ENCODE measurements at regions not wholly inside any gene's neighbourhood (a gene's known extent, or its start where the extent isn't known, plus 50 kb on each side); places are given as distances from the start of the nearest gene placed in this dataset.

DNA sequence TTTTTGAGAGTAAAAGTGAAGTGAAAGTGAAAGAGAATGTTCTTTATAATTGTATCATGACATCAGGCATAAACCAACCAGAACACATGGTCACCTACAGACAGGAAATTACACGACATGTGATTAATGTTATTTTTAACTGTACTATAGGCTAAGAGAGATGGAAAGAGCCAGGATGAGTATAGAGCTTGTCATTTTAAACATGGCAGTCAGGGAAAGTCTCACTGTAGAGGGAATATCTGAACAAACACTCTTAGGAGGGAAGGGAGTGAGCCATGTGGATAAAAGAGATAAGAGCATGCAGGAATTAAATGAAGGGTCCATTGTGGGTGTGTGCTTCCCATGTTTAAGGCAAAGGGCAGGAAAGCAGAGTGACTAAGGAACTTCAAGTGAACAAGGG lies 599.1 kb upstream of the FAT3 start:
- H3K9me3 Mint-ChIP-seq, result peaks cover 15% of the 10 kb centered on the region
- no peaks in the 10 kb centered on the region for H3K4me1 Mint-ChIP-seq (ENCODE audit: low read depth)
- H3K27ac Mint-ChIP-seq, result no peak overlapping the region
- no peak overlapping the region for H3K4me3 Mint-ChIP-seq
- H3K27me3 Mint-ChIP-seq (ENCODE audit: low read depth), result no peaks in the 10 kb centered on the region
- H3K36me3 Mint-ChIP-seq (ENCODE audit: low read depth), result no peaks in the 10 kb centered on the region

DNA sequence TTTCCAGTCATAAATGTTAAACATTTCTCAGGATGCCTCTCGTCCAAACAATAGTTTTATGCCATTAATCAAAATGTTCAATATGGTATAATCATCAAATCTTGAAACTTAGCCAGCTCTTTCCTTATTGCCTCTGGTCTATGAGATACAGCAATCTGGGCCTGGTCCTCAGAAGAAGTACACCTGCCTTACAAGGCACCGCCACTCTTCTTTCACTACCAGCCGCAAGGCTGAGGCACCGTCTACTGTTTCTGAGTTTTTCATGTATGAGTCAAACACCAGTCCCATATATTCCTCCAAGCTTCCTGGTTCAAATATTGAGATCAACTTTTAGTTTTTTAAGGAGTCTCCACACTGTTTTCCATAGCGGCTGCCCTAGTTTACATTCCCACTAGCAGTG lies 600.6 kb upstream of the FAT3 start:
- Mint-ChIP-seq H3K9me3 (peaks cover 19% of the 10 kb centered on the region), H3K27me3 (ENCODE audit: low read depth) (no peaks in the 10 kb centered on the region), H3K36me3 (ENCODE audit: low read depth) (no peaks in the 10 kb centered on the region), H3K4me3 (no peak overlapping the region), H3K4me1 (ENCODE audit: low read depth) (no peaks in the 10 kb centered on the region), H3K27ac (no peak overlapping the region)

DNA sequence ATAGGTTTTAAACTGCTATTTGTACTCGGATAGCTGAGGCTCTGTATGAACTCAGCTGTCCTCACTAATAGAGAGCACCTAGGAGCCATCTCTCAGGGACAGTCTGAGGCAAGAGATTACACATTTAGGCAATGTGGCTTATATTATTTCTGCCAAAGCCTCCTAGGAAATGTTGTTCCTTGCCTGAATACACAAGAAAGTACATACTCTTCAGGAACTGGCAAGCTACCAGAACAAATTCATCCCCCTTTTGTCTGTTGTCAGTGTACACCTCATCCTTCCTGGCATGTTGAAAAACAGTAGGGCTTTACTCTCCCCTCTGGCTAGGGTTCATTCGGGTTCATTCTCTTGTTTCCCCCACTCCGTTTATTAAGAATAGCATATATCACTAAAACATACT lies 615.9 kb upstream of the FAT3 start:
- Mint-ChIP-seq H3K36me3 (ENCODE audit: low read depth) (no peaks in the 10 kb centered on the region), H3K27ac (no peak overlapping the region), H3K27me3 (ENCODE audit: low read depth) (no peaks in the 10 kb centered on the region), H3K9me3 (peaks cover 8% of the 10 kb centered on the region), H3K4me1 (ENCODE audit: low read depth) (no peaks in the 10 kb centered on the region), H3K4me3 (no peak overlapping the region)

GRCh38 chr11:91596111-91596510 lies 628.5 kb upstream of the FAT3 start:
- no peaks in the 10 kb centered on the region for H3K4me1 Mint-ChIP-seq (ENCODE audit: low read depth)
- H3K9me3 Mint-ChIP-seq, result peaks cover 35% of the 10 kb centered on the region

DNA sequence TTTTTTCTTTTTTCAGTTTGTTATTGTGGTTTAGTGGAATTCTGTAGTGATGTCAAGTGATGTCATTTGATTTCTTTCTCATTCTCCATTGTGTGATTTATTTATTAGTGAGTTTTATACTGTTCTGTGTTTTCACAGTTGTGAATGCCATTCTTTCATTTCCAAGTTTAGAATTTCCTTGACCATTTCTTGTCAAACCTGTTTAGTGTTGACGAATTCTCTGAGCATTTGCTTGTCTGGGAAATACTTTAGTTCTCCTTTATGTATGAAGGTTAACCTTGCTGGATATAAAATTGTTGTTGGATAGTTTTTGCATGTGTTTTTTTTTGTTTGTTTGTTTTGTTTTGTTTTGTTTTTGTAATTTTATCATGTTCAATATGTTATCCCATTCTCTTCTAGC lies 633.6 kb upstream of the FAT3 start:
- H3K27ac Mint-ChIP-seq, result no peak overlapping the region

More at GRCh38 chr11:91596111-91596510, 628.5 kb upstream of the FAT3 start:
- no peaks in the 10 kb centered on the region for H3K27me3 Mint-ChIP-seq (ENCODE audit: low read depth)
- no peak overlapping the region for H3K4me3 Mint-ChIP-seq
- H3K27ac Mint-ChIP-seq, result no peak overlapping the region
- H3K36me3 Mint-ChIP-seq (ENCODE audit: low read depth), result no peaks in the 10 kb centered on the region

GRCh38 chr11:91587131-91587530 lies 637.5 kb upstream of the FAT3 start:
- Mint-ChIP-seq H3K27ac (no peak overlapping the region), H3K4me1 (ENCODE audit: low read depth) (no peaks in the 10 kb centered on the region), H3K27me3 (ENCODE audit: low read depth) (no peaks in the 10 kb centered on the region), H3K36me3 (ENCODE audit: low read depth) (no peaks in the 10 kb centered on the region), H3K9me3 (peaks cover 19% of the 10 kb centered on the region), H3K4me3 (no peak overlapping the region)

More for the DNA sequence above, 633.6 kb upstream of the FAT3 start:
- H3K9me3 Mint-ChIP-seq, result peaks cover 35% of the 10 kb centered on the region
- H3K4me3 Mint-ChIP-seq, result no peak overlapping the region
- H3K4me1 Mint-ChIP-seq (ENCODE audit: low read depth), result no peaks in the 10 kb centered on the region
- no peaks in the 10 kb centered on the region for H3K27me3 Mint-ChIP-seq (ENCODE audit: low read depth)
- no peaks in the 10 kb centered on the region for H3K36me3 Mint-ChIP-seq (ENCODE audit: low read depth)

DNA sequence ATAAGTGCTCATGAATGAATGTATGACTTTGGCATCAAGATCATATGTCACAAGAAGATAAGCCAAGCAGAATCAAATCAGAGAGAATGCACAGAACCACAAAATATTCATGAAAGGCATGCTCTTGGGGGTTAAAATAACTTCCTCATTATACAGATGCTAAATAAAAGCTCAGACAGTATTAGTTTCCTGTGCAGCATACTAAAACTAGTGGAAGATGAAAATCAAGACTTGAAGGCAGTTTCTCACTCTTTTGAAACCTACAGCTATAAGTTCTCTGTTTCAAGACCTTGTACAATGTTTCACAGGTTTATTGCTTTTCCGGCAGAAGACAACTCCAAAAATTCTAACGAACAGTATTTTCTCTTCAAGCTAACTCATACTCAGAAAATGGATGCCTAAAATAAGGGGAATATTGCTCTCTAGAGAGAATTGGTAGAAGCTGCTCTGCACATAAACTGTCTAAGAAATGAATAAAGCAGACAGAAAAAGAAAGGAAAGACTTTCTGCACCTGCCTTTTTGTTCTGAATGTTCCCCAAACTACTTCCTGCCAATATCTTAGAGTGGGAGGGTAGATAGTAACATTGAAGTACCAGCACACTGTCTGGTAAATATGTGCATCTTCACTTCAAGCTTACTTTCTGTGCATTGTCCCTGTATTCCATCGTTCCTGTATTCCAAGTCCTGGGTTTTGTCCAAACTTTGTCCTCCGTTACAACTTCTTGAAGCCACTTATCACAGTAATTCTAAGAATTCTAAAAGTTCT lies 639.4 kb upstream of the FAT3 start:
- Mint-ChIP-seq H3K9me3 (peaks cover 17% of the 10 kb centered on the region), H3K4me3 (no peak overlapping the region), H3K27ac (no peak overlapping the region), H3K4me1 (ENCODE audit: low read depth) (no peaks in the 10 kb centered on the region), H3K27me3 (ENCODE audit: low read depth) (no peaks in the 10 kb centered on the region), H3K36me3 (ENCODE audit: low read depth) (no peaks in the 10 kb centered on the region)

DNA sequence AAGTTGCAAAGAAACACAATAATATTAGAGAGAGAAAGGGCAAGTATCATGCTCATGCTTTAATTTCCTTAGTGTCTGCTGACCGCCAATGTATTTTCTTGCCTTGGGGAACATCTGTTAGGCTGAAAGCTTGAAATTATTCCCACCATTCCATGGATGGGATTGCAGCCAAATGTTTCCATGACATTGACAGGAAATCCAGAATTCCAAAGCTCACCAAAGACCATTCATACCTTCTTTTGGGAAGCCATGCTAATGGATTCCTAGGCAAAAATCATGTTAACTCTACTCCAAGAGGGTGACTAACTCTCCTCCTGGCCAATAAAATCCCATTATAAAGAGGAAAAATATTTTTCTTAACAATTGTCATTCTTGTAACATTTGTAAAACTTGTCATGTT lies 661.4 kb upstream of the FAT3 start:
- H3K4me3 Mint-ChIP-seq, result no peak overlapping the region

GRCh38 chr11:91560434-91560833 lies 664.2 kb upstream of the FAT3 start:
- Mint-ChIP-seq H3K4me3 (no peak overlapping the region), H3K27ac (no peak overlapping the region), H3K36me3 (ENCODE audit: low read depth) (no peaks in the 10 kb centered on the region), H3K4me1 (ENCODE audit: low read depth) (no peaks in the 10 kb centered on the region), H3K9me3 (peaks cover 28% of the 10 kb centered on the region), H3K27me3 (ENCODE audit: low read depth) (no peaks in the 10 kb centered on the region)

More for the DNA sequence above, 661.4 kb upstream of the FAT3 start:
- no peak overlapping the region for H3K27ac Mint-ChIP-seq
- H3K27me3 Mint-ChIP-seq (ENCODE audit: low read depth), result no peaks in the 10 kb centered on the region
- peaks cover 34% of the 10 kb centered on the region for H3K9me3 Mint-ChIP-seq
- H3K36me3 Mint-ChIP-seq (ENCODE audit: low read depth), result no peaks in the 10 kb centered on the region
- H3K4me1 Mint-ChIP-seq (ENCODE audit: low read depth), result no peaks in the 10 kb centered on the region

- Mint-ChIP-seq H3K36me3 (ENCODE audit: low read depth) (no peaks in the 10 kb centered on the region), H3K9me3 (peaks cover 16% of the 10 kb centered on the region), H3K27me3 (ENCODE audit: low read depth) (no peaks in the 10 kb centered on the region), H3K4me1 (ENCODE audit: low read depth) (no peaks in the 10 kb centered on the region), H3K27ac (no peak overlapping the region), H3K4me3 (no peak overlapping the region)
Measured at GRCh38 chr11:91538065-91538464, 686.6 kb upstream of the FAT3 start.

DNA sequence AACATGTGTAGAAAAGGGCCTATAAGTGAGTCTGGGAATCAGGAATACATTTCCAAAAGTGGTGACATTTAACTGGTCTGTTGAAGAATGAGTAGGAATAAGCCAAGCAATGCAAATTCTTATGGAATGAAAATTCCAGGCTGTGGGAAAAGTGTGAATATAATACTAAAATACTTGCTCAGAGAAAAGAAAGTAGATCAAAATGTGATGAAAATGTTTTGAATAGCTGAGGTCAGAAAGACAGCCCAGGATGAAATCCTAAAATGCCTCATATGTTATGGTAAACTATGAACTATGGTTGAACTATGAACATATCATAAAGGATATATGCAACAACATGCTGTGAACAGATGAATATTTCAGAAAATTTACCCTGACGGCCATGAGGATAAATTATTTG lies 688.3 kb upstream of the FAT3 start:
- no peaks in the 10 kb centered on the region for H3K36me3 Mint-ChIP-seq (ENCODE audit: low read depth)
- H3K4me3 Mint-ChIP-seq, result no peak overlapping the region
- no peaks in the 10 kb centered on the region for H3K4me1 Mint-ChIP-seq (ENCODE audit: low read depth)
- H3K9me3 Mint-ChIP-seq, result peaks cover 13% of the 10 kb centered on the region
- H3K27ac Mint-ChIP-seq, result no peak overlapping the region
- H3K27me3 Mint-ChIP-seq (ENCODE audit: low read depth), result no peaks in the 10 kb centered on the region

DNA sequence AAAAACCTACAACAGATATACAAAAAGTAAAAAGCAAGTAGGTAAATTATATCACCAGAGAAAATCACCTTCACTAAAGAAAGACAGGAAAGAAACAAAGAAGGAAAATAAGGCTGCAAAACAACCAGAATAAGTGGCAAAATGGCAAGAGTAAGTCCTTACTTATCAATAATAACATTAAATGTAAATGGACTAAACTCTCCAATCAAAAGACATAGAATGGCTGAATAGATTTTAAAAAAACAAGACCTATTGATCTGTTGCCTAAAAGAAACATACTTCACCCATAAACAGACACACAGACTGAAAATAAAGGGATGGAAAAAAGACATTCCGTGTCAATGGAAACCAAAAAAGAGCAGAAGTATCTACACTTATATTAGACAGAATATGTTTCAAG lies 695.7 kb upstream of the FAT3 start:
- H3K4me3 Mint-ChIP-seq, result no peak overlapping the region
- H3K36me3 Mint-ChIP-seq (ENCODE audit: low read depth), result no peaks in the 10 kb centered on the region
- H3K27ac Mint-ChIP-seq, result no peak overlapping the region
- H3K9me3 Mint-ChIP-seq, result peaks cover 10% of the 10 kb centered on the region
- H3K4me1 Mint-ChIP-seq (ENCODE audit: low read depth), result no peaks in the 10 kb centered on the region
- H3K27me3 Mint-ChIP-seq (ENCODE audit: low read depth), result no peaks in the 10 kb centered on the region

DNA sequence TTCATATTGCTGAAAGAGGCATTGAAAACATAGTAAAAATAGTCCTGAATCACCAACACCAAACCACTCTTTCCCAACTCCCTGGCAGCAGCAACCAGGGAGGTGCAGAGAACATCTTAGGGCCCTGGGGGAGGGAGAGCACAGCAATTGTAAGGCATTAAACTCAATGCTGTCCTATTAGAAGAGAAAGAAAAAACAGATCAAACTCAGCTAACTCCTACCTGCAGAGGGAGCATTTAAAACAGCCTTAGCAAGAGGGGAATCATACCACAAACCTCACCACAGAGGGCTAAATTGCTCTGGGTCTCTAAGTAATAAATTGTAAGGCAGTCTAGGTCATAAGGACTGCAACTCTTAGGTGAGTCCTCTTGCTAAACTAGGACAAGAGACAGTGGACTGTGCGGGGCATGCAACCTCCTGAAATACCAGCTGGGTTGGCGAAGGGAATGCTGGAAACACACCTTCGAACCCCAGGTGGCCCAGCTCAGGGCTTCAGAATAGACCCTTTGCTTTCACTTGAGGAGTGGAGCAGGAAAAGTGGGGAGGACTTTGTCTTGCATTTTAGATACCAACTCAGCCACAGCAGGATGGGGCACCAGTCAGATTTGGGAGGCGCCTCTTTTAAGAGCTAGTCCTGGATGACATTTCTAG lies 697.1 kb upstream of the FAT3 start:
- Mint-ChIP-seq H3K4me3 (no peak overlapping the region), H3K36me3 (ENCODE audit: low read depth) (no peaks in the 10 kb centered on the region), H3K27me3 (ENCODE audit: low read depth) (no peaks in the 10 kb centered on the region), H3K27ac (no peak overlapping the region), H3K4me1 (ENCODE audit: low read depth) (no peaks in the 10 kb centered on the region), H3K9me3 (peaks cover 16% of the 10 kb centered on the region)

DNA sequence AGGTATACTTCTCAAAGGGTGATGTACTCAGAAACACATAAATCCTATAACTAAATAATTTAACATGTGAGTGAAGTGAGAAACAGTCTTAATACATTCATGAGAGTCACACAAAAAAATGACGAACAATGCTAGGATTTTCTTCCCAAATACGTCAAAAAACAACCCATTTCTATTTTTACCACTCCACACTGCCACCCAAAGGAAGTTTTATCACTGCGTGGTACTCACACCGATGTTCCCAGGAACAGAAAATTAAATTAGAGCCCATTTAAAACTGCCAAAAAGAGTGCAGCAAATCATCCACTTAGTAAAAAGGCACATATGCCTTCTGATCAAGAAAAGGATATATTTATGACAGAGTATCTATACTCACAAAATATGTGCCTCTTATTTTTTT lies 710.9 kb upstream of the FAT3 start:
- Mint-ChIP-seq H3K27me3 (ENCODE audit: low read depth) (no peaks in the 10 kb centered on the region), H3K27ac (no peak overlapping the region), H3K36me3 (ENCODE audit: low read depth) (no peaks in the 10 kb centered on the region), H3K4me1 (ENCODE audit: low read depth) (no peaks in the 10 kb centered on the region), H3K9me3 (peaks cover 9% of the 10 kb centered on the region), H3K4me3 (no peak overlapping the region)

- Mint-ChIP-seq H3K4me3 (no peak overlapping the region), H3K9me3 (peaks cover 4% of the 10 kb centered on the region), H3K27ac (no peak overlapping the region), H3K27me3 (ENCODE audit: low read depth) (no peaks in the 10 kb centered on the region), H3K4me1 (ENCODE audit: low read depth) (no peaks in the 10 kb centered on the region), H3K36me3 (ENCODE audit: low read depth) (no peaks in the 10 kb centered on the region)
Measured at GRCh38 chr11:91497847-91498246, 726.8 kb upstream of the FAT3 start.

Measured in T-helper 1 cell treated with Interleukin-12 subunit alpha and Interleukin-12 subunit beta and Interleukin-4 antibody, amounts not matched to agents 30 μg/mL and 1 μg/mL, for 36 hours (primary cell).